PC-9 (cell line): ENCODE measurements at regions not wholly inside any gene's neighbourhood (a gene's known extent, or its start where the extent isn't known, plus 50 kb on each side); places are given as distances from the start of the nearest gene placed in this dataset.

ENCODE experiments used
- BruUV-seq: library from RNA; stranded (reverse); fragments of 400-500 nt; replicated peaks from 2 replicates; lab custom pipeline; 2021; lab: Mats Ljungman, UMichigan
- CTCF ChIA-PET: fragments of 300-600 bp; sonication (Branson Sonifier 250); formaldehyde crosslinking; loops from one replicate; lab custom pipeline; 2022; ENCODE audit warnings: antibody characterized with exemption; lab: Charles Lee
- POLR2A ChIA-PET: fragments of 300-600 bp; sonication (Branson Sonifier 250); formaldehyde crosslinking; loops from one replicate; lab custom pipeline; 2022; ENCODE audit warnings: antibody characterized with exemption; ENCODE audit not compliant: unreplicated experiment; lab: Charles Lee
- DNase-seq, 2 experiments: peaks; one replicate each; pipeline versions ENCODE4 v3.0.0 to v3.0.0-alpha.2; 2015 to 2022; ENCODE audit warnings: mixed read lengths in 1 of 2
- H2AFZ ChIP-seq: fragments of 200-600 bp; sonication (generic); 2 replicates; pipeline ENCODE4 v1.8.1; 2017; ENCODE audit warnings: antibody characterized with exemption
- H3F3A ChIP-seq: fragments of 200-600 bp; sonication (generic); 2 replicates; pipeline ENCODE4 v1.8.1; 2017; ENCODE audit warnings: antibody characterized with exemption, mild to moderate bottlenecking, low read depth; ENCODE audit not compliant: insufficient read depth
- H3K27ac ChIP-seq: fragments of 200-600 bp; sonication (generic); 2 replicates; pipeline ENCODE4 v1.6.1; 2016; ENCODE audit warnings: mixed run types
- H3K27me3 ChIP-seq: fragments of 200-600 bp; sonication (generic); 2 replicates; pipeline ENCODE4 v1.6.1; 2016; ENCODE audit warnings: low read depth, mixed run types; ENCODE audit not compliant: insufficient read depth
- H3K36me3 ChIP-seq: fragments of 200-600 bp; sonication (generic); 2 replicates; pipeline ENCODE4 v1.6.1; 2016; ENCODE audit warnings: low read depth, mixed run types
- H3K4me1 ChIP-seq: fragments of 200-600 bp; sonication (generic); replicated peaks from 2 replicates; pipeline ENCODE4 v1.6.1; 2016; ENCODE audit warnings: mixed run types; ENCODE audit not compliant: insufficient read depth
- H3K4me2 ChIP-seq: fragments of 200-600 bp; sonication (generic); 2 replicates; pipeline ENCODE4 v1.6.1; 2017; ENCODE audit warnings: mixed run types
- H3K4me3 ChIP-seq: fragments of 200-600 bp; sonication (generic); 2 replicates; pipeline ENCODE4 v1.6.1; 2016; ENCODE audit warnings: mixed run types
- H3K79me2 ChIP-seq: fragments of 200-600 bp; sonication (generic); 2 replicates; pipeline ENCODE4 v1.6.1; 2017; ENCODE audit warnings: low read depth, mixed run types
- H3K9me2 ChIP-seq: fragments of 200-600 bp; sonication (generic); 2 replicates; pipeline ENCODE4 v1.8.1; 2017; ENCODE audit warnings: mild to moderate bottlenecking; ENCODE audit not compliant: insufficient read depth
- H3K9me3 ChIP-seq: fragments of 200-600 bp; sonication (generic); 2 replicates; pipeline ENCODE4 v1.8.1; 2016; ENCODE audit warnings: low read depth; ENCODE audit not compliant: insufficient read depth
- H4K20me1 ChIP-seq: fragments of 200-600 bp; sonication (generic); 2 replicates; pipeline ENCODE4 v1.8.1; 2017; ENCODE audit not compliant: insufficient read depth
- CTCF ChIP-seq: fragments of 200-600 bp; sonication (generic); conservative IDR thresholded peaks from 2 replicates; pipeline ENCODE4 v1.6.1; 2017; ENCODE audit warnings: mixed run types, antibody characterized with exemption, mild to moderate bottlenecking, moderate library complexity
- EZH2 ChIP-seq: fragments of 200-600 bp; sonication (generic); IDR thresholded peaks from 2 replicates; pipeline ENCODE4 v1.8.0; 2017; ENCODE audit warnings: antibody characterized with exemption, low read depth
- intact Hi-C: fragments of 100-400 bp; cut with micrococcal nuclease; formaldehyde crosslinking; loops from one replicate; pipeline ENCODE4 v1.10.0; 2022; ENCODE audit not compliant: unreplicated experiment

GRCh38 chr2:138985881-138986280 is 205.7 kb upstream of the NXPH2 start:
- Histone ChIP-seq H3K4me1 (no peaks in the 10 kb centered on the region), H3K79me2 (no peaks in the 10 kb centered on the region), H3K27me3 (no peaks in the 10 kb centered on the region), H3K27ac (no peak overlapping the region), H4K20me1 (no peaks in the 10 kb centered on the region), H3K9me3 (no peaks in the 10 kb centered on the region; the same call in 1 of the 2 replicates), H3F3A (no peaks in the 10 kb centered on the region), H3K4me3 (no peak overlapping the region), H3K9me2 (no peaks in the 10 kb centered on the region), H2AFZ (no peak overlapping the region), H3K36me3 (no peaks in the 10 kb centered on the region), H3K4me2 (no peak overlapping the region)
- BruUV-seq = no TSS peak
- no peak for TF ChIP-seq CTCF
- no peak for TF ChIP-seq EZH2
- intact Hi-C loops = no loop called here
- DNase-seq = no peak
- POLR2A ChIA-PET = no interaction called here
- CTCF ChIA-PET = no interaction called here

DNA sequence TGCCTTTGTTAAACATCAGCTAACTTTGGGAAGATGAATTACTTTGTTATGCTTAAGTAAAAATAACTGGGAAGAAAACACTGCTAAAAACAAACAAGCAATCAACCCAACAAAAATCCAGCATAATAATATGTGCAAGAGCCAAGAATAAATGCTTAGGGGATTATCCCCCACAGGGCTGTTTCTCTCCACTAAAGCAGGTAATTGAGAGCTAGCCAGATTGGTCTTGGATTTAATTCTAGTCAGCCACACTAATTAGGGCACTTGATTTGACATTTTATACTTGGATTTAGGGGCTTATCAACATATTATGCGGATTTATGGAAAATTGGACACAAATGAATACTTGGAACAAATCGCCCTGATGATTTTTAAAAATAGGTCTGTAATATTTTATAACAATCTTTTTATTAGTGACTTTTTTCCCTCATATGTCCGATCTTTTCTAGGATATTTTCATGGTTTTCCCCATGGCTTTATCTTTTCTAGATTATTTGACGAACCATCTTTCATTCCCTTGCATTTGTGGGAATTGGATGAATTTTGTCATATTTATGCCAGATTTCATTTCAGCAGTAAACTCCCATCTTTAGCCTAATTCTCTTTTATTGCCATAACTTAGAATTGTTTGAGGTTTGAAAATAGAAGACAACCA is 199.1 kb upstream of the NXPH2 start:
- Histone ChIP-seq H3K9me2 (no peaks in the 10 kb centered on the region), H4K20me1 (no peaks in the 10 kb centered on the region), H2AFZ (peak overlapping the region; percentile 66), H3K27ac (no peak overlapping the region), H3K27me3 (no peaks in the 10 kb centered on the region), H3K4me3 (no peak overlapping the region), H3K79me2 (no peaks in the 10 kb centered on the region), H3F3A (no peaks in the 10 kb centered on the region), H3K4me2 (no peak overlapping the region), H3K4me1 (no peaks in the 10 kb centered on the region), H3K36me3 (no peaks in the 10 kb centered on the region), H3K9me3 (no peaks in the 10 kb centered on the region)
- no peak for DNase-seq
- POLR2A ChIA-PET = no interaction called here
- no TSS peak for BruUV-seq
- intact Hi-C loops = no loop called here
- CTCF ChIA-PET = no interaction called here
- TF ChIP-seq EZH2 (no peak), CTCF (no peak)

- Histone ChIP-seq H3K27me3 (no peaks in the 10 kb centered on the region), H3K4me1 (no peaks in the 10 kb centered on the region), H3K9me3 (no peaks in the 10 kb centered on the region), H4K20me1 (no peaks in the 10 kb centered on the region), H2AFZ (no peak overlapping the region), H3K36me3 (no peaks in the 10 kb centered on the region), H3K4me2 (no peak overlapping the region), H3K79me2 (no peaks in the 10 kb centered on the region), H3K27ac (no peak overlapping the region), H3F3A (no peaks in the 10 kb centered on the region), H3K4me3 (no peak overlapping the region), H3K9me2 (no peaks in the 10 kb centered on the region)
- TF ChIP-seq EZH2 = no peak
- no peak for TF ChIP-seq CTCF
- DNase-seq = no peak
- POLR2A ChIA-PET = interaction anchor here (0.5 kb wide), 1 partner anchor 523 kb away, joined by 3 read pairs; no protein-coding TSS in a partner anchor
- intact Hi-C loops = no loop called here
- no TSS peak for BruUV-seq
- CTCF ChIA-PET = no interaction called here
Measured at GRCh38 chr2:138974651-138975050, 194.5 kb upstream of the NXPH2 start.
